ENCODE measurements at regions not wholly inside any gene's neighbourhood (a gene's known extent, or its start where the extent isn't known, plus 50 kb on each side); places are given as distances from the start of the nearest gene placed in this dataset.

- no peak for TF ChIP-seq CTCF (IDR thresholded peaks at IDR 0.05)
These were observed 76.8 kb upstream of the GATA2 start for GRCh38 chr3:128569756-128570155.

GRCh38 chr3:128568602-128569490 lies 75.8 kb upstream of the GATA2 start:
- Histone ChIP-seq H3K4me3 (no peak overlapping the region), H3K27ac (no peak overlapping the region)
- no peak for DNase-seq (ENCODE audit: low spot score)
- no peak for TF ChIP-seq CTCF (IDR thresholded peaks at IDR 0.05)

More at GRCh38 chr3:128569756-128570155, 76.8 kb upstream of the GATA2 start:
- Histone ChIP-seq H3K27ac (no peak overlapping the region), H3K4me3 (no peak overlapping the region)
- DNase-seq (ENCODE audit: low spot score): no peak

- DNase-seq (ENCODE audit: low spot score): no peak
- no peak overlapping the region for H3K27ac ChIP-seq
- TF ChIP-seq CTCF (IDR thresholded peaks at IDR 0.05): no peak
These were observed 74.8 kb upstream of the GATA2 start for GRCh38 chr3:128567705-128568356.

GRCh38 chr3:128567141-128567540 lies 74.1 kb upstream of the GATA2 start:
- H3K4me3 ChIP-seq: no peak overlapping the region
- no peak for DNase-seq (ENCODE audit: low spot score)
- no peak for TF ChIP-seq CTCF (IDR thresholded peaks at IDR 0.05)
- no peak overlapping the region for H3K27ac ChIP-seq

More at GRCh38 chr3:128567705-128568356, 74.8 kb upstream of the GATA2 start:
- H3K4me3 ChIP-seq: no peak overlapping the region

GRCh38 chr3:128563439-128563838 lies 70.4 kb upstream of the GATA2 start:
- no peak for DNase-seq (ENCODE audit: low spot score)
- no peak for TF ChIP-seq CTCF (IDR thresholded peaks at IDR 0.05)
- Histone ChIP-seq H3K4me3 (no peak overlapping the region), H3K27ac (no peak overlapping the region)

- no peak for TF ChIP-seq CTCF (IDR thresholded peaks at IDR 0.05)
- H3K27ac ChIP-seq: no peak overlapping the region
- no peak overlapping the region for H3K4me3 ChIP-seq
- DNase-seq (ENCODE audit: low spot score): no peak
These were observed 68.5 kb upstream of the GATA2 start for GRCh38 chr3:128561504-128561903.
